Progenitor cell of endocrine pancreas (in vitro differentiated cells): ENCODE measurements at regions not wholly inside any gene's neighbourhood (a gene's known extent, or its start where the extent isn't known, plus 50 kb on each side); places are given as distances from the start of the nearest gene placed in this dataset.

Experiments
- DNase-seq: peaks from one replicate; pipeline ENCODE4 v3.0.0; 2021; ENCODE audit warnings: low spot score; ENCODE audit not compliant: unreplicated experiment
- H3K27ac Mint-ChIP-seq: 2 replicates; pipeline ENCODE4 v1.8.0; 2021; ENCODE audit warnings: mild to moderate bottlenecking, moderate library complexity, mixed read lengths
- H3K27me3 Mint-ChIP-seq: 2 replicates; pipeline ENCODE4 v1.8.0; 2021; ENCODE audit warnings: mixed read lengths
- H3K36me3 Mint-ChIP-seq: 2 replicates; pipeline ENCODE4 v1.8.0; 2022; ENCODE audit warnings: mixed read lengths; ENCODE audit not compliant: insufficient read depth
- H3K4me1 Mint-ChIP-seq: 2 replicates; pipeline ENCODE4 v1.8.0; 2021; ENCODE audit warnings: low read depth, mixed read lengths
- H3K4me3 Mint-ChIP-seq: 2 replicates; pipeline ENCODE4 v1.8.0; 2021; ENCODE audit warnings: low read depth, mild to moderate bottlenecking, moderate library complexity, mixed read lengths
- H3K9me3 Mint-ChIP-seq: 2 replicates; pipeline ENCODE4 v1.8.0; 2021; ENCODE audit warnings: low read depth, mixed read lengths
- TF ChIP-seq, protein P1 (sequence below): fragments of 200-600 bp; sonication (generic); IDR thresholded peaks from one replicate; pipeline ENCODE4 v1.5.0; 2021; ENCODE audit warnings: antibody characterized with exemption, mild to moderate bottlenecking; ENCODE audit not compliant: unreplicated experiment

- DNase-seq: no peak
- Mint-ChIP-seq H3K27me3 (peaks cover 5% of the 10 kb centered on the region), H3K4me1 (no peaks in the 10 kb centered on the region), H3K4me3 (no peak overlapping the region), H3K9me3 (no peaks in the 10 kb centered on the region), H3K27ac (no peak overlapping the region), H3K36me3 (no peaks in the 10 kb centered on the region)
- TF ChIP-seq, protein P1, sequence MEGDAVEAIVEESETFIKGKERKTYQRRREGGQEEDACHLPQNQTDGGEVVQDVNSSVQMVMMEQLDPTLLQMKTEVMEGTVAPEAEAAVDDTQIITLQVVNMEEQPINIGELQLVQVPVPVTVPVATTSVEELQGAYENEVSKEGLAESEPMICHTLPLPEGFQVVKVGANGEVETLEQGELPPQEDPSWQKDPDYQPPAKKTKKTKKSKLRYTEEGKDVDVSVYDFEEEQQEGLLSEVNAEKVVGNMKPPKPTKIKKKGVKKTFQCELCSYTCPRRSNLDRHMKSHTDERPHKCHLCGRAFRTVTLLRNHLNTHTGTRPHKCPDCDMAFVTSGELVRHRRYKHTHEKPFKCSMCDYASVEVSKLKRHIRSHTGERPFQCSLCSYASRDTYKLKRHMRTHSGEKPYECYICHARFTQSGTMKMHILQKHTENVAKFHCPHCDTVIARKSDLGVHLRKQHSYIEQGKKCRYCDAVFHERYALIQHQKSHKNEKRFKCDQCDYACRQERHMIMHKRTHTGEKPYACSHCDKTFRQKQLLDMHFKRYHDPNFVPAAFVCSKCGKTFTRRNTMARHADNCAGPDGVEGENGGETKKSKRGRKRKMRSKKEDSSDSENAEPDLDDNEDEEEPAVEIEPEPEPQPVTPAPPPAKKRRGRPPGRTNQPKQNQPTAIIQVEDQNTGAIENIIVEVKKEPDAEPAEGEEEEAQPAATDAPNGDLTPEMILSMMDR: no peak
Measured at GRCh38 chr17:11023639-11024479, 186.0 kb upstream of the PIRT start.

DNA sequence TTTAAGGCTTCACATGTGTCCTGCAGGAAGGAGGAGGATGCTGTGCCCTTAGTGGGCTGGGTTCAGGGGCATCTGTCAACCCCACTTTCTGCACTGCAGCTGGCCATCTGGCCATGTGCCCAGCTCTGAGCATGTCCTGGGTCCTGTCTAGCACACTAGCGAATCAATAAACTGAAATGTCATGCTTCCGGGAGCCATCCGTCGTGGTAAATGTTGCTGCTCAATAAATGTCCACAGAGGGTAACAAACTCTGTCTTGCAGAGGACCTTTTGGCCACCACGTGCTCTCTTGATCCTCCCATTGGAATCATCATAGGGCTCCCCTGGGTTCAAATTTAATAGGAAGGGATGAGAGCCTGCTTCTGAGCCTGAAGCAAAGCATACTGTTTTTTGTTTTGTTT is 168.6 kb upstream of the PIRT start:
- TF ChIP-seq, protein P1: no peak
- Mint-ChIP-seq H3K36me3 (no peaks in the 10 kb centered on the region), H3K4me3 (no peak overlapping the region), H3K27ac (no peak overlapping the region), H3K4me1 (peaks cover 13% of the 10 kb centered on the region), H3K27me3 (peaks cover 44% of the 10 kb centered on the region), H3K9me3 (peaks cover 7% of the 10 kb centered on the region)
- no peak for DNase-seq

- H3K27me3 Mint-ChIP-seq: peaks cover 44% of the 10 kb centered on the region
- TF ChIP-seq, protein P1: no peak
- no peak overlapping the region for H3K4me3 Mint-ChIP-seq
- H3K4me1 Mint-ChIP-seq: peaks cover 16% of the 10 kb centered on the region
- peaks cover 6% of the 10 kb centered on the region for H3K9me3 Mint-ChIP-seq
- DNase-seq: no peak
- H3K36me3 Mint-ChIP-seq: no peaks in the 10 kb centered on the region
- H3K27ac Mint-ChIP-seq: no peak overlapping the region
Measured at GRCh38 chr17:11005940-11006339, 168.1 kb upstream of the PIRT start.

DNA sequence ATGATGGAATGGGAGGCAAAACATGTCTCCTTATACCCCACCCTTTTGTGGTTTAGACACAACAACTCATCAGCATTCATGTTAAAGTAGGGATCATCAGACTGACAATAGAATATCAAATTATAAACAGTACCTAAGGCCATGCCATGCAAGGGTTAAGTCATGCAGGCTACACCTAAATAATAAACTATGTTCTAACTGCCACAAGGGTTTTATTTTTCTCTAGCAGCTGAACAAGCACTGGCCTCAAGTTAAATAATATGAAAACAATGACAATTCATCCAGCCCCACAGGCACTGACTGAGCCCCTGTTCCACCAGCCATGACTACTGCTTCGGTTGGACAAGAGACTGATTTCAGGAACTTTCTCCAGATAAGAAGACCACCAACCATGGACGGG is 164.5 kb upstream of the PIRT start:
- peaks cover 21% of the 10 kb centered on the region for H3K4me1 Mint-ChIP-seq
- no peaks in the 10 kb centered on the region for H3K36me3 Mint-ChIP-seq
- DNase-seq: no peak
- no peak overlapping the region for H3K4me3 Mint-ChIP-seq
- peaks cover 37% of the 10 kb centered on the region for H3K27me3 Mint-ChIP-seq
- TF ChIP-seq, protein P1: no peak
- H3K9me3 Mint-ChIP-seq: peaks cover 4% of the 10 kb centered on the region
- no peak overlapping the region for H3K27ac Mint-ChIP-seq

DNA sequence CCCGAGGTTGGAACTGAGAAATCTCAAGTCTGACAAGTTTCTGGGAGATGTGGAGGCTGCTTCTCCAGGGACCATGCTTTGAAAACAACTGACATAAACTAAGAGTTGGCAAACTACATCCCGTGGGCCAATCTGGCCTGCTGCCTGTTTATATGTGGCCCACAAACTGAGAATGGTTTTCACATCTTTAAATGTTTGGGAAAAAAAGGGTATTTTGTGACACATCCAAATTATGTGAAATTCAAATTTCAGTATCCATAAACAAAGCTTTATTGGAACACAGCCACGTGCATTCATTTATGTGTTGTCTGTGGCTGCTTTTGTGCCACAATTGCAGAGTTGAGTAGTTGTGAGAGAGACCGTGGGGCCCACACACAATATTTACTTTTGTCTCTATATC is 163.8 kb upstream of the PIRT start:
- peaks cover 21% of the 10 kb centered on the region for H3K4me1 Mint-ChIP-seq
- no peak overlapping the region for H3K4me3 Mint-ChIP-seq
- H3K27me3 Mint-ChIP-seq: peaks cover 37% of the 10 kb centered on the region
- no peaks in the 10 kb centered on the region for H3K9me3 Mint-ChIP-seq
- no peak for DNase-seq
- no peaks in the 10 kb centered on the region for H3K36me3 Mint-ChIP-seq
- H3K27ac Mint-ChIP-seq: no peak overlapping the region
- TF ChIP-seq, protein P1: no peak
